DND-41 (cell line): ENCODE measurements at regions not wholly inside any gene's neighbourhood (a gene's known extent, or its start where the extent isn't known, plus 50 kb on each side); places are given as distances from the start of the nearest gene placed in this dataset.

Source experiments
- CTCF ChIP-seq: IDR thresholded peaks from 2 replicates; pipeline ENCODE4 v1.5.1; 2012; ENCODE audit warnings: borderline replicate concordance, low read length, moderate library complexity, mild to moderate bottlenecking; ENCODE audit not compliant: poor library complexity, severe bottlenecking; ENCODE audit errors: extremely low read depth
- EZH2 ChIP-seq: IDR thresholded peaks from 3 replicates; pipeline ENCODE4 v1.6.1; 2012; ENCODE audit warnings: borderline replicate concordance, low read depth, mild to moderate bottlenecking, moderate library complexity, low read length, inconsistent platforms; ENCODE audit not compliant: severe bottlenecking

DNA sequence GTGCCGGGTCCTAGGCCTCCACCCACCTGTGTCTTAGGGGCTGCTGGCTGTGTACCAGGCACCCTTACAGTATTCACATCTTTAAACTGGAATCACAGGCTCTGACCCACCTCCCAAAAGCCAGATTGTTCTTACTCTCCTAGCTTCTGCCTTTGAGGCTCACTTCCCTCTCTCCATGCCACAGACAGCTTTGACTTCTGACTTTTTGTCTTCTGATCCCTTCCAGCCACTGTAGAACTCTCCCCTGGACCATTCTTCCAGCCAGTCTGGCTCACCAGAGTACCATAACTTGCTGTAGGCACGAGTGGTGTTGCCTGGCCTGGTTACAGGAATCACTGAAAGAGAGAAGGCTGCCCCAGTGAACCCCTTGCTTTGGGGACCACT lies 58.1 kb upstream of the STUM start:
- TF ChIP-seq EZH2: no peak
- no peak for TF ChIP-seq CTCF
